Mononuclear cell (primary cell): ENCODE measurements at regions not wholly inside any gene's neighbourhood (a gene's known extent, or its start where the extent isn't known, plus 50 kb on each side); places are given as distances from the start of the nearest gene placed in this dataset.

Experiments
- H3K27me3 ChIP-seq: 2 replicates; pipeline ENCODE4 v1.6.0; 2011; ENCODE audit warnings: low read length, control low read depth; ENCODE audit not compliant: insufficient read depth
- H3K4me1 ChIP-seq: 2 replicates; pipeline ENCODE4 v1.5.1; 2011; ENCODE audit warnings: mild to moderate bottlenecking, low read length, control low read depth; ENCODE audit not compliant: insufficient read depth
- H3K4me3 ChIP-seq: 2 replicates; pipeline ENCODE4 v1.5.1; 2011; ENCODE audit warnings: mild to moderate bottlenecking, low read length, moderate library complexity
- H3K9me3 ChIP-seq: 2 replicates; pipeline ENCODE4 v1.5.1; 2011; ENCODE audit warnings: low read depth, mild to moderate bottlenecking, control low read depth, low read length

DNA sequence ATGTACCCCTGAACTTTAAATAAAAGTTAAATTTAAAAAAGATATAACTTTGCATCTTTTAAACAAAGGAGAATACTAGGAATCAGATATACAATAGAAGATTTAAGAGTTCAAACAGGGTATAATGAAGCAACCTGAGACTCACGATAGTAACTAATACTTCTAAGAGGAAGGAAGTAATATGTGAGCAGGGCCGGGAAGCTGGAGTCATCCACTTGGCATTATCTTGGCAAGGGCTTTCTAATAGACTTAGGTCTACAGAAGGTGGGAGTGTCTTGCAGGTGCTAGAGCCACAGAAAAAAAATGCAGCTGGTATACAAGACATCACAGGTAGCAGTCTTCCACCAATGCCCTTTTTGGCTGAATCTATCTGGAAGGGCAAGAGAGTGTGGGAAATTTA lies 231.9 kb downstream of the KCTD12 start:
- no peaks in the 10 kb centered on the region for H3K9me3 ChIP-seq

GRCh38 chr13:76651286-76651685 lies 234.9 kb downstream of the KCTD12 start:
- peaks cover 6% of the 10 kb centered on the region for H3K4me1 ChIP-seq

More for the DNA sequence above, 231.9 kb downstream of the KCTD12 start:
- Histone ChIP-seq H3K4me1 (peaks cover 9% of the 10 kb centered on the region), H3K4me3 (no peak overlapping the region), H3K27me3 (no peaks in the 10 kb centered on the region)

DNA sequence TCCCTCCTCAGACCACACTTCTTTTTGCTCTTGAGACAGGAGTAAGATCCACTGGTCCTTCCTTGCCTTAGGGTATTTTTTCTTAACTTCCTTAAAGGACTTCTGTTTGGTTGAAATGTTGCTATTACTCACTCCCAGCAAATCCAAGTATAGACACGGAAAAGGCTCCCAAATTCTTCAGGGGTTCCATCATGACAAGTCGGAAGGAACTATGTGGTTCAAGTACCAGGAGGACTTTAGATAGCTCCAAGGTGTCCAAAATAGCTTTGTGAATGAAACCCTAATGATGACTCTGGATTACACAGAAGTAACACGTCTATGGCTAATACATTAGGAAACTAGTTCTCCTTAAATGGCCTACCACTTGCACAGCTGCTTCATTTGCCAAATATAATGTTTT lies 238.7 kb downstream of the KCTD12 start:
- no peak overlapping the region for H3K4me3 ChIP-seq
- no peaks in the 10 kb centered on the region for H3K9me3 ChIP-seq
- H3K4me1 ChIP-seq = no peaks in the 10 kb centered on the region
- H3K27me3 ChIP-seq = no peaks in the 10 kb centered on the region

More at GRCh38 chr13:76651286-76651685, 234.9 kb downstream of the KCTD12 start:
- Histone ChIP-seq H3K27me3 (no peaks in the 10 kb centered on the region), H3K9me3 (no peaks in the 10 kb centered on the region), H3K4me3 (no peak overlapping the region)

DNA sequence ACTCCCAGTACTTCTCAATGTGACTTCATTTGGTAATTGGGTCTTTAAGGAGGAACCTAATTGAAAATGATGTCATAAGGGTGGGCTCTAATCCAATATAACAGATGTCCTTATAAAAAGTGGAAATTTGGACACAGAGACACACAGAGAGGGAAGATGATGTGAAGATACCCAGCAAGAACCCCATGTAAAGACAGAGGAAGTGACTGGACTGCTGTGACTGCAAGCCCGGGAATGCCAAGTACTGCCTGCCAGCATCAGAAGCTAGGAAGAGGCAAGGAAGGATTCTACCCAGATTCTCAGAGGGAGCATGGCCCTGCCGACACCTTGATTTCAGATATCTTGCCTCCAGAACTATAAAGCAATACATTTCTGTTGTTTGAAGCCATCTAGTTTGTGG lies 239.3 kb downstream of the KCTD12 start:
- Histone ChIP-seq H3K4me1 (no peaks in the 10 kb centered on the region), H3K4me3 (no peak overlapping the region), H3K9me3 (no peaks in the 10 kb centered on the region), H3K27me3 (no peaks in the 10 kb centered on the region)

- H3K9me3 ChIP-seq = no peaks in the 10 kb centered on the region
- no peak overlapping the region for H3K4me3 ChIP-seq
- no peaks in the 10 kb centered on the region for H3K27me3 ChIP-seq
- no peaks in the 10 kb centered on the region for H3K4me1 ChIP-seq
These were observed 240.6 kb downstream of the KCTD12 start for GRCh38 chr13:76645632-76646031.

DNA sequence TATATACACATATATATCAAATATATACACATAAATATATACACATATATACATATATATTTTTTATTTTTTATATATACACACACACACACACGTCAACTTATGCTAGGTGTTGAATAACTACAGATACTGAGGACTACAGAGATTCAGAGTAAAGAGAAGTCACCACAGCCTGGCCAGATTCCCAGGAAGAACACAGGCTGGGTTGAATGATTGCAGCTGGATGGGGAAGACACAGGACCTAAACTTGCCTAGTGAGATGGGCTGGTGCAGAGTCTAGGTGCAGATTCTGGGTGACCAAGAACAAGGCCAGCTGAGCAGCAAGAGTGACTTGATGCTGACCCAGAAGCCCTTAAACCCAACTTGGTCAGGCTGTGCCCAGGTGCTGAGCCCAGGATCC lies 241.3 kb downstream of the KCTD12 start:
- no peaks in the 10 kb centered on the region for H3K27me3 ChIP-seq
- H3K4me3 ChIP-seq = no peak overlapping the region
- no peaks in the 10 kb centered on the region for H3K9me3 ChIP-seq
- no peaks in the 10 kb centered on the region for H3K4me1 ChIP-seq

DNA sequence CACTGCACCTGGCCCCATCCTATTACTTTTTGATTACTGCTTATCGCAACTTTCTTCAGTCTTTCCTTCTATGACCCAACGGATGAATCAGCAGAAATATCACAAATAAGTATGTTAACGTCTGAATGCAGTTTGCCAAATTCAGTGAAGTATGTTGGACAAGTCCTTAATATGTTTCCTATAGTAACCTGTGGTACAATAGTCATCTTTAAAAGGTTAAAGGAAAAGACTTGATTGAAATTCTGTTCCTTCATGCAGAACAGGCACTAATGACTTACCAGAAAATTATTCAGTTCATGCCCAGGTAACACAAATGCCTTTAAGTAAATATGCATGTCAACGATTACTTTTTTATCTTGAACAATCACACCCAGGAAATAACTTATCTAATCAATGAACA lies 242.6 kb downstream of the KCTD12 start:
- Histone ChIP-seq H3K4me1 (no peaks in the 10 kb centered on the region), H3K4me3 (no peak overlapping the region)

DNA sequence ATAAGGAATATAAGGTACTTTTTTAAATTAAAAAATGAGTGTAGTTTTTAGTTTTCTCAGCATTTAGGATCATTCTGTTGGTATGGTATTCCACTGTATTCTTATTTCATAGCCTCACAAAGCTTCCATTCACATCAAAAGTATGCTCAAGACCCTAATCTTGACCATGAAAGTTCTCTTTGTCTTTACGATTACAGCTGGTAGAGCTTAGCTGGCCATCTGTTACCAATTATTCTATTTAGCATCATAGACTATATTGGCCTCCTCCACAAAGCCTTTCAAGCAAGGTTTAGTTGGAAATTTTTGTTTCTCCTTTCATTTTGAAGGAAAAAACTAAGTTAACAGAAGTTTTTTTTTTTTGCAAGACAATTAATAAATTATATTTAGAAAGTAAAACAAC lies 245.1 kb downstream of the KCTD12 start:
- Histone ChIP-seq H3K27me3 (no peaks in the 10 kb centered on the region), H3K4me3 (no peak overlapping the region), H3K9me3 (no peaks in the 10 kb centered on the region), H3K4me1 (no peaks in the 10 kb centered on the region)

More for the DNA sequence above, 242.6 kb downstream of the KCTD12 start:
- no peaks in the 10 kb centered on the region for H3K9me3 ChIP-seq
- H3K27me3 ChIP-seq = no peaks in the 10 kb centered on the region

- H3K9me3 ChIP-seq = no peaks in the 10 kb centered on the region
- no peaks in the 10 kb centered on the region for H3K4me1 ChIP-seq
- no peaks in the 10 kb centered on the region for H3K27me3 ChIP-seq
- H3K4me3 ChIP-seq = no peak overlapping the region
These were observed 247.3 kb downstream of the KCTD12 start for GRCh38 chr13:76638882-76639281.

DNA sequence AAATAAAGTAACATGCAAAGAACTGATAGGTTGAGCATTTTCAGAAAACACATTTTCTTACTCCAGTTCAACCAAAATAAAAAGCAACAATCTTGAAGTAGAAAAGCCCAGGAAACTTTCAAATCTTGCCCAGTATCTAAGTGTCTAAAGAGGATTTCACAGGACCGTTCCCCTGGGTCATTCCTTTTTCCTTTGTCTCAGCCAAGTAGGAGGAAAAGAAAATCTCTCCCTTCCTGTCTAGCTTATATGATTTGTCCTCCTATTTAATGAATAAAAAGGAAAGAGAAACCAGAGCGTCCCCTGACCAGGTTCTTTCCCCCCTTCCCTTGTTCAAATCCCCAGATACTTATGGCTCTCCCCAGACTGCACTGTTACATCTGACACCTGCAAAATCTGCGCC lies 248.0 kb downstream of the KCTD12 start:
- H3K4me1 ChIP-seq = no peaks in the 10 kb centered on the region
- H3K27me3 ChIP-seq = no peaks in the 10 kb centered on the region
- H3K4me3 ChIP-seq = no peak overlapping the region
- H3K9me3 ChIP-seq = no peaks in the 10 kb centered on the region

GRCh38 chr13:76637641-76638141 lies 248.5 kb downstream of the KCTD12 start:
- Histone ChIP-seq H3K4me1 (no peaks in the 10 kb centered on the region), H3K4me3 (no peak overlapping the region), H3K27me3 (no peaks in the 10 kb centered on the region), H3K9me3 (no peaks in the 10 kb centered on the region)

GRCh38 chr13:76636829-76637228 lies 249.4 kb downstream of the KCTD12 start:
- H3K9me3 ChIP-seq = no peaks in the 10 kb centered on the region
- H3K4me1 ChIP-seq = no peaks in the 10 kb centered on the region
- H3K27me3 ChIP-seq = no peaks in the 10 kb centered on the region
- H3K4me3 ChIP-seq = no peak overlapping the region

GRCh38 chr13:76635232-76636230 lies 250.7 kb downstream of the KCTD12 start:
- no peak overlapping the region for H3K4me3 ChIP-seq
- H3K4me1 ChIP-seq = no peaks in the 10 kb centered on the region
- no peaks in the 10 kb centered on the region for H3K27me3 ChIP-seq
- no peaks in the 10 kb centered on the region for H3K9me3 ChIP-seq

GRCh38 chr13:76634431-76635191 lies 251.6 kb downstream of the KCTD12 start:
- Histone ChIP-seq H3K4me1 (no peaks in the 10 kb centered on the region), H3K27me3 (no peaks in the 10 kb centered on the region), H3K4me3 (no peak overlapping the region), H3K9me3 (no peaks in the 10 kb centered on the region)

GRCh38 chr13:76632401-76633044 lies 253.7 kb downstream of the KCTD12 start:
- H3K4me3 ChIP-seq = no peak overlapping the region

More at GRCh38 chr13:76632401-76633044, 253.7 kb downstream of the KCTD12 start:
- Histone ChIP-seq H3K27me3 (no peaks in the 10 kb centered on the region), H3K9me3 (no peaks in the 10 kb centered on the region), H3K4me1 (no peaks in the 10 kb centered on the region)
